Endothelial cell of umbilical vein (primary cell): ENCODE measurements at regions not wholly inside any gene's neighbourhood (a gene's known extent, or its start where the extent isn't known, plus 50 kb on each side); places are given as distances from the start of the nearest gene placed in this dataset.

ENCODE experiments used
- BruUV-seq: library from RNA; stranded (reverse); fragments of 400-500 nt; replicated peaks from 2 replicates; lab custom pipeline; 2021; lab: Mats Ljungman, UMichigan
- CTCF ChIA-PET: fragments of 300-600, 350-600 bp; sonication (Branson Sonifier 250); formaldehyde crosslinking; loops from one replicate; lab custom pipeline; 2021; ENCODE audit warnings: antibody characterized with exemption, inconsistent platforms; lab: Charles Lee
- POLR2A ChIA-PET: fragments of 300-600, 350-600 bp; sonication (Branson Sonifier 250); formaldehyde crosslinking; loops from one replicate; lab custom pipeline; 2021; ENCODE audit warnings: antibody characterized with exemption, inconsistent platforms; lab: Charles Lee
- DNase-seq: peaks from one replicate; pipeline ENCODE4 v3.0.0-alpha.2; 2011; ENCODE audit warnings: low read depth, low spot score
- FAIRE-seq: peaks from 2 replicates; lab custom pipeline; 2011; peaks lifted over from hg19 to GRCh38; lab: Jason Lieb, UNC
- H2AFZ ChIP-seq: 2 replicates; pipeline ENCODE4 v1.6.0; 2012; ENCODE audit warnings: low read depth, low read length, control low read depth, inconsistent platforms
- H3K27ac ChIP-seq: 2 replicates; pipeline ENCODE4 v1.5.1; 2011; ENCODE audit warnings: low read depth, mild to moderate bottlenecking, control low read depth, low read length, moderate library complexity; ENCODE audit not compliant: insufficient read depth
- H3K27me3 ChIP-seq, 2 experiments: 2 replicates each; pipeline versions ENCODE4 v1.6.0 to v1.6.1; 2011; ENCODE audit warnings: low read length in 2 of 2, mixed read lengths in 1 of 2; ENCODE audit not compliant: control insufficient read depth in 2 of 2, insufficient read depth in 2 of 2
- H3K36me3 ChIP-seq, 2 experiments: 2 replicates in 1 of 2; 3 replicates in 1 of 2; pipeline ENCODE4 v1.5.1; 2011; ENCODE audit warnings: low read length in 2 of 2, mild to moderate bottlenecking in 1 of 2, moderate library complexity in 1 of 2; ENCODE audit not compliant: control insufficient read depth in 2 of 2, insufficient read depth in 2 of 2; ENCODE audit errors: extremely low read depth in 1 of 2
- H3K4me1 ChIP-seq: 3 replicates; pipeline ENCODE4 v1.5.1; 2011; ENCODE audit warnings: mild to moderate bottlenecking, low read length; ENCODE audit not compliant: control insufficient read depth, insufficient read depth; ENCODE audit errors: extremely low read depth
- H3K4me2 ChIP-seq: 2 replicates; pipeline ENCODE4 v1.6.1; 2011; ENCODE audit warnings: low read length, control low read depth, mixed read lengths; ENCODE audit not compliant: insufficient read depth
- H3K4me3 ChIP-seq, 3 experiments: fragments of 200-600 bp in 1 of 3; sonication (generic), shearing (Covaris generic) in 1 of 3; replicated peaks in 1 of 3; 2 replicates each; pipeline ENCODE4 v1.5.1; 2011 to 2016; ENCODE audit warnings: control low read depth in 3 of 3, low read length in 3 of 3, mild to moderate bottlenecking in 2 of 3, inconsistent platforms in 1 of 3, low read depth in 1 of 3, moderate library complexity in 1 of 3; ENCODE audit not compliant: insufficient read depth in 1 of 3
- H3K79me2 ChIP-seq: 2 replicates; pipeline ENCODE4 v1.6.0; 2012; ENCODE audit warnings: low read length, inconsistent platforms; ENCODE audit not compliant: control insufficient read depth, insufficient read depth
- H3K9ac ChIP-seq: replicated peaks from 2 replicates; pipeline ENCODE3; 2011; ENCODE audit warnings: low read length, control low read depth; ENCODE audit not compliant: insufficient read depth; ENCODE audit errors: extremely low read depth
- H3K9me1 ChIP-seq: replicated peaks from 3 replicates; pipeline ENCODE4 v1.6.0; 2011; ENCODE audit warnings: mild to moderate bottlenecking, low read length; ENCODE audit not compliant: control insufficient read depth, insufficient read depth; ENCODE audit errors: extremely low read depth
- H3K9me3 ChIP-seq: replicated peaks from 2 replicates; pipeline ENCODE4 v1.5.1; 2012; ENCODE audit warnings: low read length, inconsistent platforms; ENCODE audit not compliant: control insufficient read depth, insufficient read depth
- H4K20me1 ChIP-seq: replicated peaks from 2 replicates; pipeline ENCODE3; 2011; ENCODE audit warnings: mild to moderate bottlenecking, low read length; ENCODE audit not compliant: control insufficient read depth, insufficient read depth; ENCODE audit errors: extremely low read depth
- CTCF ChIP-seq, 2 donors: IDR thresholded peaks; 1 replicate in 1 of 2; 2 replicates in 1 of 2; pipeline ENCODE4 v1.5.1; 2011; ENCODE audit warnings: low read length in 2 of 2, mild to moderate bottlenecking in 2 of 2, moderate library complexity in 2 of 2, control low read depth in 1 of 2, inconsistent platforms in 1 of 2, low read depth in 1 of 2; ENCODE audit not compliant: insufficient read depth in 1 of 2; ENCODE audit errors: extremely low read depth in 1 of 2
- EZH2 ChIP-seq: IDR thresholded peaks from 2 replicates; pipeline ENCODE4 v1.6.1; 2012; ENCODE audit warnings: borderline replicate concordance, low read depth, mild to moderate bottlenecking, moderate library complexity, low read length, inconsistent platforms; ENCODE audit not compliant: severe bottlenecking
- FOS ChIP-seq: IDR thresholded peaks from 2 replicates; pipeline ENCODE4 v1.6.1; 2011; ENCODE audit warnings: mild to moderate bottlenecking, low read length, moderate library complexity, borderline replicate concordance; ENCODE audit not compliant: insufficient read depth
- GATA2 ChIP-seq: IDR thresholded peaks from 2 replicates; pipeline ENCODE4 v1.7.0; 2011; ENCODE audit warnings: low read depth, mild to moderate bottlenecking, moderate library complexity, mixed read lengths, low read length; ENCODE audit not compliant: insufficient read length, insufficient read depth
- JUN ChIP-seq: IDR thresholded peaks from 2 replicates; pipeline ENCODE4 v1.6.1; 2011; ENCODE audit warnings: borderline replicate concordance, low read depth; ENCODE audit not compliant: insufficient read length, insufficient read depth
- MAX ChIP-seq: IDR thresholded peaks from 2 replicates; pipeline ENCODE4 v1.6.1; 2011; ENCODE audit not compliant: insufficient read depth, insufficient read length
- MYC ChIP-seq: IDR thresholded peaks from one replicate; pipeline ENCODE4 v1.6.1; 2011; ENCODE audit warnings: mild to moderate bottlenecking, low read depth, low read length
- POLR2A ChIP-seq: IDR thresholded peaks from 2 replicates; pipeline ENCODE4 v1.6.1; 2012; ENCODE audit warnings: low read depth, mild to moderate bottlenecking, control low read depth, low read length
- POLR2AphosphoS5 ChIP-seq: IDR thresholded peaks from 2 replicates; pipeline ENCODE4 v1.6.1; 2012; ENCODE audit warnings: low read depth, mild to moderate bottlenecking, control low read depth, low read length, moderate library complexity; ENCODE audit not compliant: insufficient read depth
- dilution Hi-C: fragments of 300-500 bp; cut with MboI; formaldehyde crosslinking; loops from one replicate; pipeline ENCODE4 v1.15.0; 2019; ENCODE audit warnings: low sequenced_read_pairs; ENCODE audit not compliant: extremely low pct_ligation_motif_present
- intact Hi-C: fragments of 100-400 bp; cut with micrococcal nuclease; formaldehyde crosslinking; loops from one replicate; pipeline ENCODE4 v1.10.0; 2022

- dilution Hi-C loops (no loop called here), intact Hi-C loops (loop anchor here (1.0 to 5.0 kb wide), 5 partner anchors 166 to 723 kb away; no protein-coding TSS in a partner anchor)
- H3K36me3 ChIP-seq: no peaks in the 10 kb centered on the region
- no peaks in the 10 kb centered on the region for H4K20me1 ChIP-seq
- H3K79me2 ChIP-seq: no peaks in the 10 kb centered on the region
- CTCF ChIA-PET: interaction anchor here (0.7 to 2.3 kb wide), 38 partner anchors 8 to 1199 kb away, joined by 3 to 55 read pairs (median 4); no protein-coding TSS in a partner anchor
- H3K9ac ChIP-seq: no peak overlapping the region
- TF ChIP-seq POLR2A (no peak), EZH2 (peak; percentile 51), MYC (no peak), GATA2 (no peak), POLR2AphosphoS5 (no peak), CTCF (IDR thresholded peaks at IDR 0.05; ENCODE audit: extremely low read depth in 1 of 2, insufficient read depth in 1 of 2, low read depth in 1 of 2, low read length in 2 of 2) (peak; percentile 90 to 96), MAX (no peak), FOS (no peak), JUN (no peak)
- BruUV-seq: no TSS peak
- H3K4me3 ChIP-seq: peak overlapping the region in 1 of 3 experiments; percentile 19
- H3K4me1 ChIP-seq: no peaks in the 10 kb centered on the region
- POLR2A ChIA-PET: no interaction called here
- peak; percentile 87 for DNase-seq
- FAIRE-seq: peak; percentile 76
- H2AFZ ChIP-seq: peak overlapping the region; percentile 39
- no peak overlapping the region for H3K27ac ChIP-seq
- peak overlapping the region; percentile 20 for H3K4me2 ChIP-seq
- H3K9me1 ChIP-seq: no peaks in the 10 kb centered on the region
- H3K27me3 ChIP-seq: peaks cover 11 to 12% of the 10 kb centered on the region in 2 experiments
- H3K9me3 ChIP-seq: no peaks in the 10 kb centered on the region
These were observed 121.2 kb upstream of the LPCAT1 start for GRCh38 chr5:1644810-1645571.
